ENCODE measurements at regions not wholly inside any gene's neighbourhood (a gene's known extent, or its start where the extent isn't known, plus 50 kb on each side); places are given as distances from the start of the nearest gene placed in this dataset.

DNA sequence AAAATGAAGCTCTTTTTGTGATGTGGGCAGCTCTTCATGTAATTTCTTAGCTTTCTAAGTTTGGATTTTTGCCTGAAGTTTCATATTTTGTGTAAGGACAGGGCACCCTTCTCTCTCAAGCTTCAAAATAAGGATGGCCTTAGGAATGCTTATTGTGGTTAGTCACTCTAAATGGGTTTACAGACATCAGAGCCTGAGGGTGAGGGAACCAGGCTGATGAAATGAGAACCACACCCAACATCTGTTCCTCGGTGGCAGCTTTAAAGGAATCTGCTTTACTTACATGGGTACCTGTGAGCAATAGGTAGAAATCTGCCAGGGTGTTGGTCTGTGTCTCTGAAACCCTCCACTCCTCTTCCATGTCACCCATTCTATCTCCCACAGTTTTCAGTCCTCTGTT, 174.3 kb downstream of the EMX2 start:
- TF ChIP-seq CTCF (IDR thresholded peaks at IDR 0.05; ENCODE audit: extremely low read depth in 1 of 2, insufficient read depth in 1 of 2, low read depth in 1 of 2, low read length in 2 of 2) (no peak), POLR2A (IDR thresholded peaks at IDR 0.05; ENCODE audit: low read depth, low read length) (no peak)

All from endothelial cell of umbilical vein (primary cell).